Muscle layer of duodenum (tissue), 2 donors: ENCODE measurements at regions not wholly inside any gene's neighbourhood (a gene's known extent, or its start where the extent isn't known, plus 50 kb on each side); places are given as distances from the start of the nearest gene placed in this dataset.
"Not testable (repeated sequence)": the region's sequence is repeated elsewhere in the genome, so short reads cannot be mapped to it uniquely, and the experiment has no call there.

ENCODE experiments used
- H3K27ac ChIP-seq: one replicate; pipeline ENCODE4 v1.7.0; 2013; ENCODE audit warnings: mild to moderate bottlenecking, low read length
- H3K27me3 ChIP-seq: one replicate; pipeline ENCODE4 v1.7.0; 2013; ENCODE audit warnings: low read depth, mild to moderate bottlenecking, control low read depth, low read length
- H3K36me3 ChIP-seq, 2 donors: one replicate each; pipeline ENCODE4 v1.7.0; 2013; ENCODE audit warnings: low read length in 2 of 2, control low read depth in 1 of 2, mild to moderate bottlenecking in 1 of 2; ENCODE audit not compliant: insufficient read depth in 2 of 2, control insufficient read depth in 1 of 2
- H3K4me1 ChIP-seq, 2 donors: one replicate each; pipeline ENCODE4 v1.7.0; 2013; ENCODE audit warnings: low read length in 2 of 2, mild to moderate bottlenecking in 2 of 2, control low read depth in 1 of 2, moderate library complexity in 1 of 2; ENCODE audit not compliant: insufficient read depth in 2 of 2, control insufficient read depth in 1 of 2
- H3K4me3 ChIP-seq, 2 donors: one replicate each; pipeline ENCODE4 v1.7.0; 2013; ENCODE audit warnings: low read length in 2 of 2, low read depth in 1 of 2, mild to moderate bottlenecking in 1 of 2
- H3K9me3 ChIP-seq, 2 donors: one replicate each; pipeline ENCODE4 v1.7.0; 2013; ENCODE audit warnings: low read length in 2 of 2, control low read depth in 1 of 2, mild to moderate bottlenecking in 1 of 2; ENCODE audit not compliant: control insufficient read depth in 1 of 2
- donor health status: healthy.

- Histone ChIP-seq H3K27me3 (no peaks in the 10 kb centered on the region), H3K4me3 (no peak overlapping the region), H3K9me3 (no peaks in the 10 kb centered on the region), H3K27ac (no peak overlapping the region), H3K4me1 (no peaks in the 10 kb centered on the region), H3K36me3 (no peaks in the 10 kb centered on the region)
Observed at GRCh38 chr9:2424619-2425033, 197.0 kb upstream of the VLDLR start.

- no peaks in the 10 kb centered on the region for H3K9me3 ChIP-seq
Observed at GRCh38 chr9:2425676-2426075, 195.9 kb upstream of the VLDLR start.

DNA sequence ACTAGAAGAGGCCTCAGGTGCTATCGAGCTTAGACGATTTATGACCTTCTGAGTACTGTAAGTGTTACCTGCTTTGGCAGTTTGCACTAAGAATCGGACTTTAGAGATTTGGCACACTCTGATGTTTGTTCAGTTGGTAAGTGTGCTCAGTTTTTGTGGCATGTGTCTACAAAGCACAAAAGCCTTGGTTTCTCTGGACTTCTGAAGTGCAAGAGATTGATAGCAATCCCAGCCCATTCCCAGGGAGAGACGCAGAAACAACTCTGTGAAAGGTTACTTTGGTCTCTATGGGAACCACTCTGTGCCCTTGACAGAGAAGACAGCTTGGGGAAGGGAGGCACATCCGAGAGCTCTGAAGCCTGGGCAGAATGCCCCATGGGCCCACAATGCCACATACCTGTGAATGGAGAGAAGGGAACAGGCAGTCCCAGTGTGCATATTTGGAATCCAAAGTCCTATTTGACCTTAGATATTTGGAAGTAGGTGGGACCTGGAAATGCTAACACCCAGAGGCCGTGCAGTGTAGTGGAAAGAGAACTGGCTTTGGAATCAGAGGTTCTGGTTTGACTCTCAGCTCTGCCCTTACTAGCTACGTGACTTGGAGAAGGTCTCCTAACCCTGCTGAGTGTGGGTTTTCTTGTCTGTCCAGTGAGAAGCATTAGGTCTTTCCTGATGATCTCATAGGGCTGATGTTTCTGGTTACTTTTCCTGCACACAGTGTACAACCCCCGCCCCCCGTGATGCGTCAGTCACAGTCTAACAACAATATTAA, 194.3 kb upstream of the VLDLR start:
- Histone ChIP-seq H3K36me3 (no peaks in the 10 kb centered on the region), H3K27ac (no peak overlapping the region), H3K27me3 (no peaks in the 10 kb centered on the region), H3K4me1 (no peaks in the 10 kb centered on the region), H3K9me3 (no peaks in the 10 kb centered on the region), H3K4me3 (no peak overlapping the region)

More at GRCh38 chr9:2425676-2426075, 195.9 kb upstream of the VLDLR start:
- H3K4me1 ChIP-seq: no peaks in the 10 kb centered on the region
- no peak overlapping the region for H3K27ac ChIP-seq
- H3K36me3 ChIP-seq: no peaks in the 10 kb centered on the region
- H3K4me3 ChIP-seq: no peak overlapping the region
- no peaks in the 10 kb centered on the region for H3K27me3 ChIP-seq

DNA sequence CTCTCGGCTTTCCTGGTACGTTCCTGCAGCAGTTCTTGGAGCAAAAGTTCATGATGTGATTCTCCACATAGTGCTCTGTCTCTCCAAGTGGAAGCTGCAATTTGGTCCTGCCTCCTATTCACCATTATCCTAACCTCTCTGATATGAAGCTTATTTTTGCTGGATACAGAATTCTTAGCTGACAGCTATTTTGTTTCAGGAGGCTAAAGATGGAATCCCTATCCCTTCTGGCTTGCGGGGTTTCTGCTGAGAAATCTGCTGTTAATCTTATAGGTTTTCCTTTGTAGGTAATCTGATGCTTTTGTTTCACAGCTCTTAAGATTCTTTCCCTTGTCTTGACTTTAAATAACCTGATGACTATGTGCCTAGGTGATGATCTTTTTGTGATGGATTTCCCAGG, 181.6 kb upstream of the VLDLR start:
- Histone ChIP-seq H3K4me1 (no peaks in the 10 kb centered on the region), H3K4me3 (no peak overlapping the region), H3K9me3 (peaks cover 0 to 17% of the 10 kb centered on the region in 2 donors), H3K27ac (no peak overlapping the region), H3K36me3 (no peaks in the 10 kb centered on the region), H3K27me3 (no peaks in the 10 kb centered on the region)

GRCh38 chr9:2443933-2444332, 177.7 kb upstream of the VLDLR start:
- H3K36me3 ChIP-seq, H3K4me3 ChIP-seq, H3K27me3 ChIP-seq, H3K27ac ChIP-seq, H3K4me1 ChIP-seq: not testable (repeated sequence)
- peaks cover 0 to 11% of the 10 kb centered on the region in 2 donors for H3K9me3 ChIP-seq

- Histone ChIP-seq H3K9me3 (no peaks in the 10 kb centered on the region), H3K4me3 (no peak overlapping the region), H3K27me3 (no peaks in the 10 kb centered on the region), H3K27ac (no peak overlapping the region), H3K36me3 (no peaks in the 10 kb centered on the region), H3K4me1 (no peaks in the 10 kb centered on the region)
Observed at GRCh38 chr9:2448193-2448738, 173.3 kb upstream of the VLDLR start.

DNA sequence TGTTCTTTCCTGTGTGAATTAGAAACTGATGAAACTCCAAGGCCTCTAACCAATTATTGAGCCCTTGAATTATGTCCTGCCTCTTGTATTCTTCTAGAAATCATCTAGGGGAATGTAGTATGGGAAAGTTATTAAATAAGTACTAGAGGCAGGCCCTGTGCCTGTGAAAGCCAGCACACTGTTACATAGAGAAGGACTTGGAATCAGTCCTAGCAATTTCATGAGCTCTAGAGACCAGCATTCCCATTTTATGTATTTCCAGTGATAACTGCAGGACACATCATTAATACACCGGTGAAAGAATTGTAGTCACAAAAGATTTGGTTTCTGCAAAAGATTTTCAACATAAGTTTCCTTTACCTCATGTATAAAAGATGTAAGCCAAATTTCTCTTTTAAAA, 168.5 kb upstream of the VLDLR start:
- Histone ChIP-seq H3K27ac (no peak overlapping the region), H3K9me3 (no peaks in the 10 kb centered on the region), H3K27me3 (no peaks in the 10 kb centered on the region), H3K36me3 (no peaks in the 10 kb centered on the region), H3K4me1 (no peaks in the 10 kb centered on the region), H3K4me3 (no peak overlapping the region)

- Histone ChIP-seq H3K4me1 (no peaks in the 10 kb centered on the region), H3K27me3 (no peaks in the 10 kb centered on the region), H3K9me3 (no peaks in the 10 kb centered on the region), H3K27ac (no peak overlapping the region), H3K4me3 (no peak overlapping the region), H3K36me3 (no peaks in the 10 kb centered on the region)
Observed at GRCh38 chr9:2453701-2454100, 167.9 kb upstream of the VLDLR start.

- H3K27ac ChIP-seq: no peak overlapping the region
- peaks cover 0 to 6% of the 10 kb centered on the region in 2 donors for H3K9me3 ChIP-seq
- no peaks in the 10 kb centered on the region for H3K27me3 ChIP-seq
- H3K4me3 ChIP-seq: no peak overlapping the region
- H3K36me3 ChIP-seq: no peaks in the 10 kb centered on the region
- no peaks in the 10 kb centered on the region for H3K4me1 ChIP-seq
Observed at GRCh38 chr9:2459756-2460155, 161.8 kb upstream of the VLDLR start.

DNA sequence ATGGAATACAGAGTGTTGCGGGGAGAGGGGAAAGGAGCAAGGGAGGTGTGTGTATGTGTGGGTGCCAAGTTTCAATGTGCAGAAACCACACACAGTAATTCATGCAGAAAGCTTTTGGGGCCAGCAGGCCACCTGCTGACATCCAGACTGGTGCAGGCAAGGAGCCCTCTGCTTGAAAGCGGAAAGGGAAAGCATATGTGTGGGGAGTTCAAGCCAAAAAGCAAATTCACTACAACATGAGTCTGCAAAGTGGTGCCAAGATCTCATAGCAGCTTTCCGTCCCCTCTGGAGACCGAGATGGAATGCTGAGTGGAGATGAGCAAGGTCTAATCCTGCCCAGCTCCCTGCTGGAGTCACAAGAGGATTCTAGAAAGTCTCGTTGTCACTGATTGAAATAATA, 159.7 kb upstream of the VLDLR start:
- Histone ChIP-seq H3K4me1 (no peaks in the 10 kb centered on the region), H3K27ac (no peak overlapping the region), H3K4me3 (no peak overlapping the region), H3K36me3 (no peaks in the 10 kb centered on the region), H3K27me3 (no peaks in the 10 kb centered on the region), H3K9me3 (peaks cover 0 to 6% of the 10 kb centered on the region in 2 donors)

- Histone ChIP-seq H3K27ac (no peak overlapping the region), H3K4me3 (no peak overlapping the region), H3K36me3 (no peaks in the 10 kb centered on the region), H3K27me3 (no peaks in the 10 kb centered on the region), H3K4me1 (no peaks in the 10 kb centered on the region), H3K9me3 (peaks cover 0 to 6% of the 10 kb centered on the region in 2 donors)
Observed at GRCh38 chr9:2464624-2465023, 157.0 kb upstream of the VLDLR start.

DNA sequence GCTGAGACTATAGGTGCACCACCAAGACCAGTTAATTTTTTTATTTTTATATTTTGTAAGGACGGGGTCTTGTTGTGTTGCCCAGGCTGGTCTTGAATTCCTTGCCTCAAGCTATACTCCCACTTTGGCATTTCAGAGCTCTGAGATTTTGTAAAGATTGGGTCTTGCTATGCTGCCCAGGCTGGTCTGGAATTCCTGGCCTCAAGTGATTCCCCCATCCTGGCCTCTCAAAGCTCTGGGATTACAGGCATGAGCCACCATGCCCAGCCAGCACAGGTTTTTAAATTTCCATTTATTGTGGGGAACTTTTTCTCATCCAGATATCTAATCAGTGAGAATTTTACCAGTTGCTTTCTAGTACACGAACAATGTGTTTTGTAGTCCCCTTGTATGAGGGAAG, 156.1 kb upstream of the VLDLR start:
- Histone ChIP-seq H3K9me3 (peaks cover 0 to 6% of the 10 kb centered on the region in 2 donors), H3K4me3 (no peak overlapping the region), H3K36me3 (no peaks in the 10 kb centered on the region), H3K27ac (no peak overlapping the region), H3K4me1 (no peaks in the 10 kb centered on the region), H3K27me3 (no peaks in the 10 kb centered on the region)
